Prostate gland (tissue), 2 donors: ENCODE measurements at regions not wholly inside any gene's neighbourhood (a gene's known extent, or its start where the extent isn't known, plus 50 kb on each side); places are given as distances from the start of the nearest gene placed in this dataset.

Source experiments
- POLR2A ChIP-seq: fragments of 450-650 bp; IDR thresholded peaks from one replicate; pipeline ENCODE4 v1.6.1; 2016; ENCODE audit warnings: antibody characterized with exemption, mild to moderate bottlenecking
- TF ChIP-seq, protein P1 (sequence below), 4 experiments: fragments of 200-600 bp in 2 of 4; fragments of 450-650 bp in 2 of 4; sonication (generic) in 2 of 4; IDR thresholded peaks; 1 replicate in 3 of 4; 2 replicates in 1 of 4; pipeline ENCODE4 v1.5.1; 2016 to 2019; ENCODE audit warnings: antibody characterized with exemption in 4 of 4, mild to moderate bottlenecking in 2 of 4, moderate library complexity in 2 of 4

DNA sequence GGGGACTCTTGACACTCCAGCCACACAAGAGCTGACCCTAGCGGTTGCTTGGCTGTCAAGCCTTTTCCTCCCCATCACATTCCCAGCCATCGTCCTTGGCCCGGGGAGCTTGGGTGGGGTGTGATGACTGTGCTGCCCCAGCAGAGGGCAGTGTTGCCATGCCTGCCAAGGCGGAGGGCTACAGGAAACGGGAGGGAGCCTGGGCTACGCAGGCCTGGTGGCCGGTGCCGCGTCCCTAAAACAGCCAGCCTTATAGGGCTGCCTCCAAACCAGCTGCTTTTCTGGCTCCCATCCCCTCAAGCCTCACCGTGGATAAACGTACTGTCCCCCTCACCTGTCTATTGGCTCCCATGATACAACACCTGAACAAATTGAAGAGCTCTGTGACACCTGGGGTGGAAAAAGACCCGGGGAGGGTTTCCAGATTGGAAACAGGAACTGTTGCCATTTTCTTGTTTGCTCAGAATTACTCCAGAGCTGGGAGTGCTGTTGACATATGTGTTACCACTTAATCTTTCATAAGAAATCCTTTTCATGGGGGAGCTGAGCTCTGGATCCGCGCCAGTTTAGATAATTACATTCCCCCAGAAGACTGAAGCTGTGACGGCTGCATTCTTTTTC, 72.8 kb upstream of the ASTN2 start:
- TF ChIP-seq, protein P1, sequence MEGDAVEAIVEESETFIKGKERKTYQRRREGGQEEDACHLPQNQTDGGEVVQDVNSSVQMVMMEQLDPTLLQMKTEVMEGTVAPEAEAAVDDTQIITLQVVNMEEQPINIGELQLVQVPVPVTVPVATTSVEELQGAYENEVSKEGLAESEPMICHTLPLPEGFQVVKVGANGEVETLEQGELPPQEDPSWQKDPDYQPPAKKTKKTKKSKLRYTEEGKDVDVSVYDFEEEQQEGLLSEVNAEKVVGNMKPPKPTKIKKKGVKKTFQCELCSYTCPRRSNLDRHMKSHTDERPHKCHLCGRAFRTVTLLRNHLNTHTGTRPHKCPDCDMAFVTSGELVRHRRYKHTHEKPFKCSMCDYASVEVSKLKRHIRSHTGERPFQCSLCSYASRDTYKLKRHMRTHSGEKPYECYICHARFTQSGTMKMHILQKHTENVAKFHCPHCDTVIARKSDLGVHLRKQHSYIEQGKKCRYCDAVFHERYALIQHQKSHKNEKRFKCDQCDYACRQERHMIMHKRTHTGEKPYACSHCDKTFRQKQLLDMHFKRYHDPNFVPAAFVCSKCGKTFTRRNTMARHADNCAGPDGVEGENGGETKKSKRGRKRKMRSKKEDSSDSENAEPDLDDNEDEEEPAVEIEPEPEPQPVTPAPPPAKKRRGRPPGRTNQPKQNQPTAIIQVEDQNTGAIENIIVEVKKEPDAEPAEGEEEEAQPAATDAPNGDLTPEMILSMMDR (IDR thresholded peaks at IDR 0.05), result peak; percentile 89 to 95 (median 94)
- TF ChIP-seq POLR2A, result no peak
